ENCODE measurements at regions not wholly inside any gene's neighbourhood (a gene's known extent, or its start where the extent isn't known, plus 50 kb on each side); places are given as distances from the start of the nearest gene placed in this dataset.

DNA sequence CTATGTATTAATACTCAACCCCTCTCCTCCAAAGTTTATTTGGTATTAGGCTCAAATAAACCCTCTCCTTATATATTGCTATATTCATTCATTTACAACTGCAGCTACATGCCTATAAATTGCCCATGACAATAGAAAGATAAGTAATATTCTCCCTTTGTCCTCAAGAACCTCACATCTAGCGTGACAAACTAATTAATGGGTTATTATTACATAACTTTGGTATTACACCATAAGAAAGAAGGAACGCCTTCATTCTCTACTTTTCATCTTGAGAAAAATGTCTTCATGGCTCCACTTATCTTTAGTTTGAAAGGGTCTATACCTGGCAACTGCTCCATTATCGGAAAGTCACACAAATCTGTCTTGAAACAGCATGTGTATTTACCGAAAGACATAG is 157.7 kb upstream of the RASGEF1B start:
- no peak for DNase-seq (ENCODE audit: low spot score)

DNA sequence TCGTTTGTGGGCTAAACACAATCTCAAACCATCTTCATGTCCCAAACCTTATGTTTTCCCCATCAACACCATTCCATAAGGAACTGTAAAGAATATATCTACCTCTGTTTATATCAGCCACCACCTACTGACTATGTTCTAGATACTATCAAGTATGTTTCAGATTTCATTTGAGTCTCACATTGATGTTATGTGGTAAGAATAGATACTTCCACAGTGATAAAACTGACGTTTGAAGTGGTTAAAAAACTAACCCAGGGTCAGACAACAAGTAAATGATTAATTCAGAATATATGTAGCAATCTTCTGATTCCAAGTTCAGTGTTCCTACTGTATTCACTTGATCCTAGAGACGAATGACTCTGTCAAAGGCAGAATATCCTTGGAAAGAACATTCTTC is 156.8 kb upstream of the RASGEF1B start:
- DNase-seq (ENCODE audit: low spot score) = no peak

DNA sequence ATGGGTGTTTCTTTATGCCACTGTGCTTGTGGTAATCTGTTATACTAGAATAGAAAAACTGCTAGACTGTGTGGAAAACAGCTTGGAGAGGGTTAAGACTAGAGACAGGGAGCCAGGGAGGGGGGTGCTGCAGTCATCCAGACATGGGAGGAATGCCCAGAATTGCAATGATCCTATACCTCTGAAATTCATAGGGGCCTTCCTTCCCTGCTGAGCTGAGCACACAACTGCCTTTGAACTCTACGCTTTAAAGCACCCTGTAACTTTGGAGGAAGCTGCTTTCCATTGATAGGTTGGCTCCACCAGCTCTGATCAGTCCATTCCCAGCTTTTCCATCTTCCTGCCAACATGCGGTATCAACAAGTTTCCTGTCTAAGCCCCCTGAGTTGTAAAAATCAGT is 155.9 kb upstream of the RASGEF1B start:
- DNase-seq (ENCODE audit: low spot score) = no peak

DNA sequence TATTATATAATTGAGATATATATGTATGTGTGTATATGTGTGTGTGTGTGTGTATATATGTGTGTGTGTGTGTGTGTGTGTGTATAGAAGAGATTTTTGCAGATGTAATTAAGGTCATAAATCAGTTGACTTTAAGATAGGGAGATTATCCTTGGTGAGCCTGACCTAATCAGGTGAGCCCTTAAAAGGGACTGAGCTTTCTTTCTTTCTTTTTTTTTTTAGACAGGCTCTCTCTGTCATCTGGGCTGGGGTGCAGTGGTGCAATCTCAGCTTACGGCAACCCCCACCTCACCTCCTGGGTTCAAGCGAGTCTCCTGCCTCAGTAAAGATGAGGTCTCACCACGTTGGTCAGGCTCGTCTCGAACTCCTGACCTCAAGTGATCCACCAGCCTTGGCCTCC is 155.1 kb upstream of the RASGEF1B start:
- DNase-seq (ENCODE audit: low spot score) = no peak

DNA sequence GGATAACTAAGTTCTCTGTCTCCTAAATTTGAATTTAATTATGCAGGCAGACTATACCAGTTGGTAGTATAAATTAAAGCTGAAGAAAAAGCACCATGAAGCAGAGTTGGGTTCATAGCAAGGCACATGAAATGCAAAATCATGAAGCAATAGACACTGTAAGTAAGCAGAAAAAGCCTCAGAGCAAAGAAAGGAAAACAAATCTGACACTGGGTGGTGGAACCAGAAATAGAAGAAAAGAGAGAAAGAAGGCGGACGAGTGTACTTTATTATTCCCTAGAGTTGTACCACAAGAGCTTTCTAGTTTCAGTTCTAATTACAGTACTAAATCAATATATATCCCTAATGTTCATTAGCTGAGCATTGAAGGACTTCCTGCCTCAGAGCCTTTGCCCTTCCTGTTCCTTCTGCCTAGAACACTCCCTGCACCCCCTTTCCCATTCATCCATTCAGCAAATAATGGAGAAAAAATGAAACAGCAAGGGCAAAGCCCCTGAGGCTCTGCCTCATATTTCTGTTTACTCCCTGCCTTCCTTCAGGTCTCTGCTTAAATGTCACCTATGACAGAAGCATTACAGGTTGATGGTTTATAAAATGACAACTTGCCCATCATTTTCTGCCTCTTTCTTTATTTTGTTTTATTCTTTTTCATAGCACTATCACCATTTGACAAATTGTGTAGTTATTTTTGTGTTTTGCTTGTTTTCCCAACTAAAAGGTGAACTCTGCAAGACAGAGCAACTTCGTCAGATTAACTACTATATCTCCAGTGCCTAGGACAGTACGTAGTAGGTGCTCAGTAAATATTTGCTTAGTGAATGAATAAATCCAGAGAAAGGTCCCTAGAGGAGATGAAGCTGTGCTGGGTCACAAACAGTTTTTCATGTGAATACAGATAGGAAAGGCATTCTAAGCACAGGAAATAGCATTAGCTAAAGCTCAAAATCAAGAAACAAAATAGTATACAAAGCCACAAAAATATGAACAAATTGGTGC is 154.0 kb upstream of the RASGEF1B start:
- no peak for DNase-seq (ENCODE audit: low spot score)

DNA sequence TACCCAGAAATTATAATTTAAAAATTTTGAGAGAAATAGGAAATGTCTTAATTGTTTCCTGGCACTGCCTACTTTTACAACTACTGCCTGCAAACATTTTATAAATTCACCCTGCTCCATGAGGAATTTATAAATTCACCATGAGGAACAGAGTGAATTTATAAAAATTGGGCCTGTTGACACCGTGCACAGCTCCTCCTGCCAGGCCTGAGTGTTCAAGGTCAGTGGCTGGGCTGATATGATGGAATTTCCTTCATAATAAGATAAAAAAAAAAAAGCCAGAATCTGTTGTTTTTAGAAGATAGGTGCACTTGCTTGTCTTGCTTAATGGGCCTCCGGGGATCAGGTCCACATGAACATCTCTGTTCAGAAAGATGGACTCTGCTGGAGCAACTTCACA is 151.7 kb upstream of the RASGEF1B start:
- DNase-seq (ENCODE audit: low spot score) = no peak

DNA sequence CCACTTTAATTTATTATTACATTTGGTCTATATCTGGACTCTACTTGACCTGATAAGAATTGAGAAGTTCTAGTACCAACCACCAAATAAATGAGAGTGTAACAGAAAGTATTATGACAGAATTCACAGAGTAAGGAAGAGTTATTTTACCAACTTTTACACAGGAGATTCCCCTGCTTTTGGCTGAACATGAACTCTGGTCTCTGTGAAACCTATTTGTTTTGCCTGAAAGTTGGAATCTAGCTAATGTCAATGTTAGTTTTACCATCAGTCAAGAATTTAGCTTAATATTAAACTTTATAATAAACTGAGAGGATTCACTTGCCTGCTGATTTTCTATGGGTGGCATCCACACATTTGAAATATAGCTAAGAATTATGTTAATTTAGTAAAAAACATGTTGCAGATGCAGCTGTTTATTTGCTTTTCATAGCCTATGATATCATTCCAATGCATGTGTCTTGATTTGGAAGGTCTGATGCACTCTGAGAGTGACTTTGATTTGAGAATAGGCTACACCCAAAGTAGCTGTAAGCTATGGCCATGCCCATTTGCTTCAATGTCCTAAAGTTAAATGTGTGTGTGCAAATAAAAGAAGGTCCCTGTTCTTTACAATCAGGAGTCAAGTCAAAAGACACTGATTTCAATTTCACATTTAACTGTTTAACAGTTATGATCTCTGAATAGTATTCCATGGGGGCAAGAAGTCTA is 150.9 kb upstream of the RASGEF1B start:
- no peak for DNase-seq (ENCODE audit: low spot score)

DNA sequence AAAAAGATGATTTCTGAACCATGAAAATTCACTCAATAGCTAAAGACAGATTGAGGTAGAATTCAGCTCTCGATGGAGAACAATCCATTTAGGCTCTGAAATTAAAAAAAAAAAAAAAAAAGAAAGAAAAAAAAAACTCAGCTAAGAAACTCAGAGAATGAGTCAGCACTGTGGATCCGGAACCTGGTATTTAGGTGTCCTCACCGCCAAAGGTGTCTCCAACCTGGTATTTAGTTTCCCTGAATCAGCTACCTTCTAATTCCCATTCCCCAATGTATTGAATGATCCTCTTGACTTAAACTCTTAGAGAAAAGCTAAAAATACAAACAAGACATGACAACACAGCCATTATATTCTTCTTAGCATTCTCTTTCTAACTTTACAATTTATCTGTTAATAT is 150.3 kb upstream of the RASGEF1B start:
- DNase-seq (ENCODE audit: low spot score) = no peak

DNA sequence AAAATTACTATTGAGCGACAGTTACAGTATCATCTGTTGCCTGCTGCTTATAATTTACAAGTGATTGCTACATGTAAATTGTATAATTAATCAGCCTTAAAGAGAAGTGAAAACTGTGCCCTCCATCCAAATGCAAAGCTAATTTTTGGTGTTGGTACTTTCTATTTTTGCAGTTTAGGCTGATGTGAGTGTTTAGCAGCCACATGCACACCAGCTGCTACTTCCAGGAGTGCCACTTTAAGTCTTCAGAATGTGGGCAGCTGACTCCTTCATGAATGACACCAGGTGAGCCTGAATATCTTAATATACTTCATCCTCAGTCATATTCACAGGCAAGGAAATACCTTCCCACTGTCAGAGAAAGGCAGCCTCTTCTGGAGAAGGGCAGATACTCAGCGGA is 149.8 kb upstream of the RASGEF1B start:
- no peak for DNase-seq (ENCODE audit: low spot score)

DNA sequence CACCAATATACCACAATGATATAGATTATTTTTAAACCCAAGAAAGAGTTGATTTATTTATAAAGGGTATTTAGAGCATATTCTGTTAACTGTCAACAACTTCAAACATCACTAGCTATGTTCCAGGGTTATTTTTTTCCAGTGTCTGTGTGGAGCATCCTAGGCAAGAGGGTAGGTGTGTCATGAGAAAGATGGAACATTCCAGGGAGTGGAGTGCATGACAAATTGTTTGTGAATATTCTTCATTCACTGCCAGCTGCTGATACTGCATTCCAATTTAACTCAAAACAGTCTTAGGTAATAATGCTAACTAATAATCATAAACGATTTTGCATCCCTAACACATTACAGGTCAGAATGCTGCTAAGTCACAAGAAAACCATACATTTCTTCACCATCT is 148.7 kb upstream of the RASGEF1B start:
- DNase-seq (ENCODE audit: low spot score) = no peak

DNA sequence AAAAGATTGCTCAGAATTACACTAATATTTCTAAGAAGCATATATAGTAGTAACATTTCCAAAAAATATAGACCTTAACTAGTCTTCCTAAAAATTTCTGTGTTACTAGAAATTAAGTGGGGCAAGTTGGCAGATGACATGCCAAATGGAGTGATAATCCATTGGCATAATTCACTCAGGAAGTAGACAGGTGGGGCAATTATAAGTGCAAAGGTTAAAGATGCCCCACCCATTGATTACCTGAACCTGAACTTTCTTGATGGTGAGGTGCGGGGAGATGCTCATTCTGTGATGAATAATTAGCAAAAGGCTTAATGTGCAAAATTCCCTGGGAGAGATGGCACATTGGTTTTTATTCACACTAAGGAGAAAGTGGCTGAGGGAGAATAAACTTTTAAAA is 145.8 kb upstream of the RASGEF1B start:
- DNase-seq (ENCODE audit: low spot score) = no peak

DNA sequence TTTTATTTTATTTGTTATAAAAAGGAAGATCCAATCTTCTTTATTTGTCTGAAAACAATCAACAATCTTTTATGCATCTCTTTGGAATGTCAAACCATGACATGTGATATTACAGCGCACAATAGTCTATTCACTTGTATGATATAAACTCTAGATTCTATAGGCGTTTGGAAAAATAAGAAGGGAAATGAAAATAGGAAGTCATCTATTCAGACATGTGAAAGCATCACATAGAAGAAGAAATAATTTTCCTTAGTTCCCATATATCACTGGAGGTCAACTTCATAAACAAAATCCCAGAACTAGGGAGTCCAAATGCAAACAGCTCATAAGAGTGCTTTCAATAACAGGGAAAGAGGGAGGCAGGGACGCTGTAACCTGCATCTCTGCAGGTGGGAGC is 139.5 kb upstream of the RASGEF1B start:
- no peak for DNase-seq (ENCODE audit: low spot score)

DNA sequence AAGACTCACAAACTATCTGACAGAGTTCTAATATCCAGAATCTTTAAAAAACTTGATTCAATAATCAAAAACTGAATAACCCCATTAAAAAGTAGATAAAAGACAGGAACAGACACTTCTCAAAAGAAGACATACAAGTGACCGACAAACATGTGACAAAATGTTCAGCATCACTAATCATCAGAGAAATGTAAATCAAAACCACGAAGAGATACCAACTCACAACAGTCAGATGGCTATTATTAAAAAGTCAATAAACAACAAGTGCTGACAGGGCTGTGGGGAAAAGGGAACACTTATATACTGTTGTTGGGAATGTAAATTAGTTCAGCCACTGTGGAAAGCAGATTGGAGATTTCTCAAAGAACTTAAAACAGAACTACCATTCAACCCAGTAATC is 138.1 kb upstream of the RASGEF1B start:
- no peak for DNase-seq (ENCODE audit: low spot score)

DNA sequence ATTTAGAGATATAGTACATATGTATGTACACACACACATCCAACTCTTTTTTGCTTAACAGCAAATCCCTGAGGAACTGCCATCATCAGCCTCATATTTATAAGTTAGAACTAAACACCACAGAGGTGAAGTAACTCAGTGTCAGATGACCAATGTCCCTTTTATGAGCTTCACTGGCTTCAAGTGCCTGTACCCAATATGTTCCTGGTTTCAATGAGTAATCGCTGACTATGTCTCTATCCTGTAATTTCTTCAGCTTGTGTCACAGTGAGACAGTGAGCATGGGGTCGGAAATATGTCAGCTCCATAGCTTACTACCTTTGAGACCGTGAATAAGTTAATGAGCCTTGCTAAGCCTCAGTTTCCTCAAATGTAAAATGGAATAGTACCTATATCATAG is 136.2 kb upstream of the RASGEF1B start:
- no peak for DNase-seq (ENCODE audit: low spot score)

DNA sequence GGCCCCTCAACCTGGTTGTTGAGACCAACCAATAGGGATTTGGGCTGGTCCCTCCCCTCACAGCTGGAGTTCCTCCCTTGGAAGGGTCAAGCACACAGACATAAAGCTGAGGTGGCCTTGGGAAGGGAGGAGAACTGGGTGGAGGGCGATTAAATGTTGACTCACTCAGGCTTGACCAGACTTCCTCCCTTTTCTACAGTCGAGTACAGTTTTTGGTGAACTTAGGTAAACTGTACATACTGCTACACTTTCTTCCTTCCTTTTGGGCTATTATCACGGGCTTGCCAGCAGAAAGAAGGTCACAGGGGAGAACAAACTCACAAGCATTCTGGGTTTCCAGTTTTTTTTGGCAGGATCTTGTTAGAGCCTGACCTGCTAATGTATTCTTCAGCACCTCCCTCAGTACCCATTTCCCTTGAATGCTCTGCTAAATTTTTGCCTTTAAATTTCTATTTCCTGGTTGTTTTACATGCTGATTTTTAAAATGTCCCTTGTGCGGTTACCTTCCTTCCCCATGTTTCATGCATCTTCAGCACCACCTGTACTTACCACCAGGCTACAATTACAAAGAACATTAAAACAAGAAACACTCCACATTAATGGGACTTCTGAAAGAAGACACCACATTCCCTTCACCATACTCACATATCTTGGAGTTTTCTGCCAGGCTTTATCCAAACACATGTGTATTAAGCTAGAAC is 135.2 kb upstream of the RASGEF1B start:
- DNase-seq (ENCODE audit: low spot score) = no peak

DNA sequence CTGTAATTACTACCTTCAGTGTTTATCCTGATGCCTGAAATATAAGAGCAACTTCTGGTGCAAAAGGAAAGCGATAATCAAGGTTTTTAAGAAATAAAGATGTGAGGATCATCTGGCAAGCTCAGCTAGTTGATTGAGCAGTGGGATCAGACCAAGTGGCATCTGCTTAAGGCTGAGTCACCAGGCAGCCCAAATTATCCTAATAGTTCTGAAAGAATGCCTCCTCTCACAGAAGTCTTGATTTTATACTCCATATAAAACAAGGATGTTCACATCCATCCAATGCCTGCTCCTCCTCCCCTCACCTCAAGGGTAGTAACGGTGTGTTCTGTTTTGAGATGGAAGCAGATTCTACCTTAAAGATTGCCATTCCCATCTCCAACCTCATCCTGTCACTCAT is 134.5 kb upstream of the RASGEF1B start:
- DNase-seq (ENCODE audit: low spot score) = peak; percentile 22

DNA sequence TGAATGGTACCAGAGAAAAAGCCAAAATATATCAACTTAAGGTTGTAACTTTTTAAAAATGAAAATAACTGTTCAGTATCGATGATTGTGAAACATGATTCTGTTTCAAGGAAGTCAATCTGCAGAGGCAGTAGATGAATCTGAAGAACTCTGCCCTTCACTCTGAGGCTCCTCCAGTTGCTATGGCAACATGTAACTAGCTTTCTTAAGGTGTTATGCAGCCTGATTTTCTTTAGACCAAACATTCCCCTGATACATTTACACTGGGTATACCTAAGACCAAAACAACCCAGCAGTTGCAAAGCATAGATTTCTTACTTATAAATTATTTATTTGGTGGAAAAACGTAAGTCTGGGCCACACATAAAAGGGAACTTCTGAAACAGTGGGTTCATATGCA is 133.6 kb upstream of the RASGEF1B start:
- DNase-seq (ENCODE audit: low spot score) = peak; percentile 17

DNA sequence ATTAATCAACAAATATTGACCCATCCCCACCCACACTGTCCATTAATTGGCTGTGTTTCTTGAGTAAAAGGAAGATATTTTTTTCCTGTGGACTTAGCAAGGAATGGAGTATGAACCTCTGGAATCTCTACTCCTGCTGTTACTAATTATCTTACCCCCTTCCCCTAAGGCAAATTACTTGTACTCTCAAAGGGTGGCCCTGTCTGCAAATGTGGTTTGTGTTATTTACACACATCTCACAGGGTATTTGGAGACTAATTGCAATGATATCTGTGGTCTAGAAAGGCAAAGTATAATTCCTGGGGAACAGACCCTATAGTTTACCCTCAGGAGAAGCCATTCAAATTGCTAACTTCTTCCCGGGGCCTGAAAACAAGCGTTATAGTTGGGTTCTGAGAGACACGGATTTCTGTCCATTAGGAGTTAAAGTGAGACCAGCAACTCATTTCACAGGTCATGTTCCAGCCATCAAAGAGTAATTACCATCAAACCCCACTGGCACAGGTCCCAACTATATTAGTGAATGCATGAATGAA is 133.0 kb upstream of the RASGEF1B start:
- DNase-seq (ENCODE audit: low spot score) = no peak

DNA sequence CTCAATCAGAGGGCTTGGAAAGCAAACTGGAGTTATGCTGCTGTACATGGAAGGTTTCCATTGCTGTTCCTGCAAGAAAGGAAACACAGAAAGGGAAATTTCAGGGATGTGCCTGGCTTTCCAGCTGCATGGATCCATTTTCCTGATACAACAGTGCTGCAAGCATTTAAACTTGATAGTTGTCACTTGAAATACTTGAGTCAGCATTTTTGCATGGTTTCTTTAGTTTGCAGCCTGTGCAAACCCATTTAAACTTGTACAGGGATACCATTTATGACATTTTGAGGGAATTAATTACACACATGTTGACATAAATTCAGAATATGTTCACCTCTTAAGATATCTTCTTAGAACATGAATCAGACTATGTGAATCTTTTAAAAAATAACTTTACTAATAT is 131.1 kb upstream of the RASGEF1B start:
- no peak for DNase-seq (ENCODE audit: low spot score)

DNA sequence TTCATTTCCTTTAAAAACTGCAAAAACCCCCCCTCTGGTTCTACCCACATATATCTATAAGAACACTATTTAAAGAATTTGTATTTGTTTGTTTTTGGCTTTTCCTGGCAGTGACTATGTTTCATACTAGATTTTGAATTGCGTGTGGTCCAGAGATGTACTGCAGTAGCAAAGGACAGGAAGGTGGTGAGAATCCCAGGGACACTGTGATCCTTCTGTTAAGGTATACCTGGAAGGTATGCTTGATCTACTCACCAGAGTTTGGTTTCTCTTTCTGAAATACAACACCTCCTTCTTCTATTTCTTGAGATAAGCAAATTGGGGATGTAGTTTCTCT is 129.6 kb upstream of the RASGEF1B start:
- no peak for DNase-seq (ENCODE audit: low spot score)

DNA sequence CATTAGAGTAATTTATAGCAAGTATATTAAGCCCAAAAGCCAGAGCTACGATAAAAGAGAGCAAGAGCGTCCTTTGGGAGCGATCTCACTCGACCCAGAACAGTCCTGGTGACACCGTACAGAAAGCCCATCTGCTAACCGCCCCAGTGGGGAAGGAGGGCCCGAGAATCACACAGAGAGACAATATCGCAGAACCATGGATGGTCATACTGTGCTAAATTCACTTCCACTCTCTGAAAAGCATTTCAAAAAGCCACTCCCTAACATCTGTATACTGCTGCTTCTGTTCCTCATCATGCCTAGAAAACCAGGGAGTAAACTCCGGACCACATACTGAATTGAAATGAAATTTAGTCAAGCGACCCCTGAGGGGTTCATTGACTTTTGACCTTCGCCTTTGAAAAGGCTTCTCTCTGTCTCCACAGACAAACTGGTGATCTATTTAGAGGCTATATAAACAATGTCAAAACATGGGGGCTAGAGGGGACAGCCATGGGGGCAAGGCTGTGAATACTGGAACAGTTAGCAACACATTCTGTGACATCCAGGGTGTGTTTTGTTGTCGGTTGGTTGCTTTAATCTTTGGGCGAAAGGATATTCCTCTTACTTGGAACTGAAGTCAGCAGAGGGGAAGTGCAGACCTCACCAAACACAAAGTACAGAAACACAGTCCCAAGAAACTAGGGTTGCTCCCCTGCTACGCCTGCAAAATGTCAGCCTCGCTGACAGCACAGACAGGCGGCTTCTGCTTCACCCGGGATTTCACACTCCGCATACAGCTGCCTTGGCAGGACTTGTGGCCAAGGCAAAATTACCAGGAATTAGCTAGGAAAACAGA is 129.0 kb upstream of the RASGEF1B start:
- no peak for DNase-seq (ENCODE audit: low spot score)
